ENCODE measurements at regions not wholly inside any gene's neighbourhood (a gene's known extent, or its start where the extent isn't known, plus 50 kb on each side); places are given as distances from the start of the nearest gene placed in this dataset.

GRCh38 chr2:64374686-64375085 is 79.3 kb upstream of the LGALSL start:
- no peak for TF ChIP-seq EP300 (IDR thresholded peaks at IDR 0.05)
- no peak for TF ChIP-seq POLR2A (IDR thresholded peaks at IDR 0.05)
- TF ChIP-seq CTCF (IDR thresholded peaks at IDR 0.05) = no peak
- no peak for TF ChIP-seq POLR2AphosphoS5 (IDR thresholded peaks at IDR 0.05)
